ENCODE measurements at regions not wholly inside any gene's neighbourhood (a gene's known extent, or its start where the extent isn't known, plus 50 kb on each side); places are given as distances from the start of the nearest gene placed in this dataset.
"Not testable (repeated sequence)": the region's sequence is repeated elsewhere in the genome, so short reads cannot be mapped to it uniquely, and the experiment has no call there.

- no peak for DNase-seq (ENCODE audit: low read depth)
- H3K4me3 ChIP-seq (ENCODE audit: control insufficient read depth, low read depth, low read length) = no peak overlapping the region
- no peak for TF ChIP-seq CTCF (IDR thresholded peaks at IDR 0.05; ENCODE audit: control insufficient read depth, insufficient read depth, low read depth, low read length, missing control alignments)
Observed at GRCh38 chrX:130467936-130468335, 66.1 kb downstream of the RBMX2 start.

- no peak overlapping the region for H3K4me3 ChIP-seq (ENCODE audit: control insufficient read depth, low read depth, low read length)
- DNase-seq (ENCODE audit: low read depth) = no peak
- no peak for TF ChIP-seq CTCF (IDR thresholded peaks at IDR 0.05; ENCODE audit: control insufficient read depth, insufficient read depth, low read depth, low read length, missing control alignments)
Observed at GRCh38 chrX:130468395-130468923, 66.7 kb downstream of the RBMX2 start.

- H3K4me3 ChIP-seq (ENCODE audit: control insufficient read depth, low read depth, low read length) = no peak overlapping the region
- no peak for DNase-seq (ENCODE audit: low read depth)
- TF ChIP-seq CTCF (IDR thresholded peaks at IDR 0.05; ENCODE audit: control insufficient read depth, insufficient read depth, low read depth, low read length, missing control alignments) = no peak
Observed at GRCh38 chrX:130482871-130483270, 81.1 kb downstream of the RBMX2 start.

GRCh38 chrX:130485870-130486269 lies 84.1 kb downstream of the RBMX2 start:
- TF ChIP-seq CTCF (IDR thresholded peaks at IDR 0.05; ENCODE audit: control insufficient read depth, insufficient read depth, low read depth, low read length, missing control alignments) = no peak
- no peak overlapping the region for H3K4me3 ChIP-seq (ENCODE audit: control insufficient read depth, low read depth, low read length)
- no peak for DNase-seq (ENCODE audit: low read depth)

GRCh38 chrX:130495502-130495901 lies 93.7 kb downstream of the RBMX2 start:
- DNase-seq (ENCODE audit: low read depth); H3K4me3 ChIP-seq (ENCODE audit: control insufficient read depth, low read depth, low read length): not testable (repeated sequence)

GRCh38 chrX:130497531-130497930 lies 95.7 kb downstream of the RBMX2 start:
- no peak for TF ChIP-seq CTCF (IDR thresholded peaks at IDR 0.05; ENCODE audit: control insufficient read depth, insufficient read depth, low read depth, low read length, missing control alignments)
- H3K4me3 ChIP-seq (ENCODE audit: control insufficient read depth, low read depth, low read length) = no peak overlapping the region
- DNase-seq (ENCODE audit: low read depth) = no peak

- no peak for DNase-seq (ENCODE audit: low read depth)
- no peak for TF ChIP-seq CTCF (IDR thresholded peaks at IDR 0.05; ENCODE audit: control insufficient read depth, insufficient read depth, low read depth, low read length, missing control alignments)
- H3K4me3 ChIP-seq (ENCODE audit: control insufficient read depth, low read depth, low read length) = no peak overlapping the region
Observed at GRCh38 chrX:130498653-130499274, 97.0 kb downstream of the RBMX2 start.

Measured in AG09309 (cell line).